ENCODE measurements at regions not wholly inside any gene's neighbourhood (a gene's known extent, or its start where the extent isn't known, plus 50 kb on each side); places are given as distances from the start of the nearest gene placed in this dataset.

DNA sequence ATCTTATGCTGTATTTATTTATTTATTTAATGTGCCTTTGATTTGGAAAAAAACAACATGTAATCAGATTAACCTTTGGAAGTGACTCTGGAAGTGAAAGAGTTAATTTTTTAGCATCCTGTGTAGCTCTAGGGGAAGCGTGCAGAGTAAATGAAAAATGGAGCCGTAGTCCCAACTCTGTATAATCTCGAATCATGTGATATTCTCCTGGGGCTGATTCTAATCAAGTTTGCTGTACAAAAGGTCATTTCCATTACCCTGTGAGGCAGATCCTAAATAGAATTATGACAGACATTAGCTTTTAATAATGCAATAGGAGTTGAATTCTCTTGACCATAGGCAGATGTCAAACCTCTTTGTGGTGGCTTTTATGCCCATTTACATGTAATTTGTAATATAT lies 238.6 kb upstream of the CSNK1A1L start:
- Histone ChIP-seq H3K4me3 (ENCODE audit: low read length) (no peak overlapping the region), H3K9me2 (replicated peaks; ENCODE audit: control insufficient read depth, low read length) (no peaks in the 10 kb centered on the region), H3F3A (ENCODE audit: control insufficient read depth, insufficient read depth) (no peaks in the 10 kb centered on the region), H3K27me3 (ENCODE audit: control insufficient read depth, low read length) (no peaks in the 10 kb centered on the region), H3K79me2 (ENCODE audit: control insufficient read depth, low read length) (no peaks in the 10 kb centered on the region), H3K9me3 (ENCODE audit: control insufficient read depth, insufficient read depth, low read length) (no peaks in the 10 kb centered on the region), H3K4me2 (ENCODE audit: low read length) (no peak overlapping the region), H4K20me1 (ENCODE audit: control insufficient read depth, insufficient read depth, low read depth, low read length) (no peaks in the 10 kb centered on the region), H3K36me3 (ENCODE audit: control insufficient read depth, low read length) (no peaks in the 10 kb centered on the region), H3K27ac (ENCODE audit: low read depth, low read length) (no peak overlapping the region), H3K4me1 (ENCODE audit: control insufficient read depth, low read length) (no peaks in the 10 kb centered on the region)
- TF ChIP-seq EZH2phosphoT487 (IDR thresholded peaks at IDR 0.05; ENCODE audit: borderline replicate concordance, low read length), result no peak
- TF ChIP-seq, protein P1, sequence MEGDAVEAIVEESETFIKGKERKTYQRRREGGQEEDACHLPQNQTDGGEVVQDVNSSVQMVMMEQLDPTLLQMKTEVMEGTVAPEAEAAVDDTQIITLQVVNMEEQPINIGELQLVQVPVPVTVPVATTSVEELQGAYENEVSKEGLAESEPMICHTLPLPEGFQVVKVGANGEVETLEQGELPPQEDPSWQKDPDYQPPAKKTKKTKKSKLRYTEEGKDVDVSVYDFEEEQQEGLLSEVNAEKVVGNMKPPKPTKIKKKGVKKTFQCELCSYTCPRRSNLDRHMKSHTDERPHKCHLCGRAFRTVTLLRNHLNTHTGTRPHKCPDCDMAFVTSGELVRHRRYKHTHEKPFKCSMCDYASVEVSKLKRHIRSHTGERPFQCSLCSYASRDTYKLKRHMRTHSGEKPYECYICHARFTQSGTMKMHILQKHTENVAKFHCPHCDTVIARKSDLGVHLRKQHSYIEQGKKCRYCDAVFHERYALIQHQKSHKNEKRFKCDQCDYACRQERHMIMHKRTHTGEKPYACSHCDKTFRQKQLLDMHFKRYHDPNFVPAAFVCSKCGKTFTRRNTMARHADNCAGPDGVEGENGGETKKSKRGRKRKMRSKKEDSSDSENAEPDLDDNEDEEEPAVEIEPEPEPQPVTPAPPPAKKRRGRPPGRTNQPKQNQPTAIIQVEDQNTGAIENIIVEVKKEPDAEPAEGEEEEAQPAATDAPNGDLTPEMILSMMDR (IDR thresholded peaks at IDR 0.05; ENCODE audit: low read depth, low read length, poor library complexity, severe bottlenecking), result no peak

DNA sequence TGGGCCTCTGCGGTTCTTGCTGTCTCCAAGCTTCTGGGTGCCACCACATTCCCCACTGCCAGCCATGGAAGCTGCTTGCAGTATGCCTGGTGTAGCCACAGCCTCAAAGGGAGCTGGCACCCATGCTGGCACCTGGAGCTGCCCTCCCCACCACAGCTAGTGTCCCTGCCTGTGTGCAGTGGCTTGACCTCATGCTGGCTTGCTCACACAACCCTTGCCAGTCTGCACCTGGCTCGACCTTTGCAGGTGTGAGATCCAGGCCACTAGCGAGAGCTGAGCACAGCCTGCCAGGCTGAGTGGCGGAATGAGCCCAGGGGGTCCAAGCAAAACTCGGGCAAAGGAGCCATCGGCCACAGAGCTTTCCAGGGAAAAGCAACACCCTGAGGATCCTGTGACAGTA lies 236.7 kb upstream of the CSNK1A1L start:
- no peaks in the 10 kb centered on the region for H3K36me3 ChIP-seq (ENCODE audit: control insufficient read depth, low read length)
- no peak overlapping the region for H3K27ac ChIP-seq (ENCODE audit: low read depth, low read length)
- no peaks in the 10 kb centered on the region for H3F3A ChIP-seq (ENCODE audit: control insufficient read depth, insufficient read depth)
- no peaks in the 10 kb centered on the region for H3K27me3 ChIP-seq (ENCODE audit: control insufficient read depth, low read length)
- H3K4me3 ChIP-seq (ENCODE audit: low read length), result no peak overlapping the region
- no peak for TF ChIP-seq EZH2phosphoT487 (IDR thresholded peaks at IDR 0.05; ENCODE audit: borderline replicate concordance, low read length)
- TF ChIP-seq, protein P1 (IDR thresholded peaks at IDR 0.05; ENCODE audit: low read depth, low read length, poor library complexity, severe bottlenecking), result no peak
- no peaks in the 10 kb centered on the region for H3K79me2 ChIP-seq (ENCODE audit: control insufficient read depth, low read length)
- H3K9me2 ChIP-seq (replicated peaks; ENCODE audit: control insufficient read depth, low read length), result no peaks in the 10 kb centered on the region
- no peaks in the 10 kb centered on the region for H3K9me3 ChIP-seq (ENCODE audit: control insufficient read depth, insufficient read depth, low read length)
- no peaks in the 10 kb centered on the region for H3K4me1 ChIP-seq (ENCODE audit: control insufficient read depth, low read length)
- no peaks in the 10 kb centered on the region for H4K20me1 ChIP-seq (ENCODE audit: control insufficient read depth, insufficient read depth, low read depth, low read length)
- no peak overlapping the region for H3K4me2 ChIP-seq (ENCODE audit: low read length)

DNA sequence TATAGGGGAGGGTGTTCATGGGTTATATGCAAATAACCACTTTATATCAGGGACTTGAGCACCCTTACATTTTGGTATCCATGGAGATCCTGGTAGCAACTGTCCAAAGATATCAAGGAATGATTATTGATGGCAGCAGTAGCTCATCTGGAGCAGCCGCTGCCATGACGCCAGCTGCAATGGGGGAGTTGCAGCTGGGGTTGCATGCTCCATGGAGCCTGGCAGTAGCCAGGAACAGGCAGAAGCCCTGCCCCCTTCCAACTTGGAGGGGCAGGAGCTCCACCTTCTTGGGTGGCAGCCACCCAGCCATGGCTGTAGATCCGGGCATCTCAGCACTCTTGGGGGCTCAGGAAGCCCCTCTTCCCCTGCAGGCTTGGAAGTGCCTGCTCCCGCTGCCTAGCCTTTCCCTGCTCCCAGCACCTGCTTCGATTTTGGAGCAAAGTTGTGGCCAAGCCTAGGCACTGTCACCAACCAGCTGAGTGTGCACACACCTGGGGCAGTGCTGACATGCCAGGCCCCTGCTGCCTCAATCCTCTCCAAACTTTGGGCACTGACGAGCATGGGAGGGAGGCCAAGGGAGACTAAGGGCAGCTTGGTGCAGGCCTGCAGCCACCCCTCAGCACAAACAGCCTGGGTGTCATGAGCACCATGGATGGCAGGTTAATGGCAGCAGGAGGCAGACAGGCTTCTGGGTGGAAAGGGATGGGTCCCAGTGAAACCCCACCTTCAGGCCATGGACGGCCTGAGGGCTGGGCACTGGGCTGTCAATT lies 235.6 kb upstream of the CSNK1A1L start:
- Histone ChIP-seq H3K79me2 (ENCODE audit: control insufficient read depth, low read length) (no peaks in the 10 kb centered on the region), H3K9me3 (ENCODE audit: control insufficient read depth, insufficient read depth, low read length) (no peaks in the 10 kb centered on the region), H3K27me3 (ENCODE audit: control insufficient read depth, low read length) (no peaks in the 10 kb centered on the region), H3K4me2 (ENCODE audit: low read length) (no peak overlapping the region), H4K20me1 (ENCODE audit: control insufficient read depth, insufficient read depth, low read depth, low read length) (no peaks in the 10 kb centered on the region), H3F3A (ENCODE audit: control insufficient read depth, insufficient read depth) (no peaks in the 10 kb centered on the region), H3K27ac (ENCODE audit: low read depth, low read length) (no peak overlapping the region), H3K4me1 (ENCODE audit: control insufficient read depth, low read length) (no peaks in the 10 kb centered on the region), H3K9me2 (replicated peaks; ENCODE audit: control insufficient read depth, low read length) (no peaks in the 10 kb centered on the region), H3K4me3 (ENCODE audit: low read length) (no peak overlapping the region), H3K36me3 (ENCODE audit: control insufficient read depth, low read length) (no peaks in the 10 kb centered on the region)
- TF ChIP-seq EZH2phosphoT487 (IDR thresholded peaks at IDR 0.05; ENCODE audit: borderline replicate concordance, low read length), result no peak
- TF ChIP-seq, protein P1 (IDR thresholded peaks at IDR 0.05; ENCODE audit: low read depth, low read length, poor library complexity, severe bottlenecking), result no peak

Data from DOHH2 (cell line).